NOMO-1 treated with dmso at 0.1 percent for 144 hours (cell line): ENCODE measurements at regions not wholly inside any gene's neighbourhood (a gene's known extent, or its start where the extent isn't known, plus 50 kb on each side); places are given as distances from the start of the nearest gene placed in this dataset.
"Not testable (repeated sequence)": the region's sequence is repeated elsewhere in the genome, so short reads cannot be mapped to it uniquely, and the experiment has no call there.

Experiments
- DNase-seq: peaks from one replicate; lab custom pipeline; 2025; ENCODE audit not compliant: unreplicated experiment; lab: John Stamatoyannopoulos, UW

GRCh38 chr5:75848077-75848476 is 130.8 kb upstream of the POC5 start:
- DNase-seq, result no peak

GRCh38 chr5:75847561-75848021 is 130.4 kb upstream of the POC5 start:
- peak; percentile 69 for DNase-seq

- no peak for DNase-seq
Observed at GRCh38 chr5:75844301-75844700, 127.1 kb upstream of the POC5 start.

- no peak for DNase-seq
Observed at GRCh38 chr5:75843319-75843718, 126.1 kb upstream of the POC5 start.

GRCh38 chr5:75839547-75839946 is 122.3 kb upstream of the POC5 start:
- DNase-seq, result no peak

- no peak for DNase-seq
Observed at GRCh38 chr5:75837258-75837841, 120.1 kb upstream of the POC5 start.

GRCh38 chr5:75831561-75831960 is 114.3 kb upstream of the POC5 start:
- DNase-seq, result no peak

- no peak for DNase-seq
Observed at GRCh38 chr5:75828029-75828428, 110.8 kb upstream of the POC5 start.

- no peak for DNase-seq
Observed at GRCh38 chr5:75824323-75824722, 107.1 kb upstream of the POC5 start.

GRCh38 chr5:75823811-75824210 is 106.6 kb upstream of the POC5 start:
- no peak for DNase-seq

GRCh38 chr5:75818661-75819060 is 101.4 kb upstream of the POC5 start:
- no peak for DNase-seq

- DNase-seq, result not testable (repeated sequence)
Observed at GRCh38 chr5:75799695-75800094, 82.5 kb upstream of the POC5 start.

- DNase-seq, result not testable (repeated sequence)
Observed at GRCh38 chr5:75769338-75769737, 52.1 kb upstream of the POC5 start.
